ENCODE measurements at regions not wholly inside any gene's neighbourhood (a gene's known extent, or its start where the extent isn't known, plus 50 kb on each side); places are given as distances from the start of the nearest gene placed in this dataset.

GRCh38 chr11:70509476-70509875 lies 111.1 kb downstream of the CTTN start:
- H3K36me3 Mint-ChIP-seq (ENCODE audit: low read depth) = no peaks in the 10 kb centered on the region
- intact Hi-C loops (cut with micrococcal nuclease) = no loop called here
- no peak overlapping the region for H3K4me3 Mint-ChIP-seq
- H3K27ac Mint-ChIP-seq = no peak overlapping the region
- POLR2A ChIA-PET = interaction anchor here (0.6 kb wide), 1 partner anchor 1525 kb away, joined by 5 read pairs; no protein-coding TSS in a partner anchor
- ATAC-seq (ENCODE audit: low read depth) = no peak
- DNase-seq = no peak
- no peaks in the 10 kb centered on the region for H3K4me1 Mint-ChIP-seq
- H3K27me3 Mint-ChIP-seq = no peaks in the 10 kb centered on the region
- CTCF ChIA-PET = no interaction called here
- peaks cover 24% of the 10 kb centered on the region for H3K9me3 Mint-ChIP-seq
- no peak for TF ChIP-seq CTCF (IDR thresholded peaks at IDR 0.05)

- intact Hi-C loops (cut with micrococcal nuclease) = no loop called here
- H3K4me1 Mint-ChIP-seq = no peaks in the 10 kb centered on the region
- ChIA-PET CTCF (no interaction called here), POLR2A (no interaction called here)
- H3K27me3 Mint-ChIP-seq = no peaks in the 10 kb centered on the region
- DNase-seq = no peak
- no peak overlapping the region for H3K4me3 Mint-ChIP-seq
- TF ChIP-seq CTCF (IDR thresholded peaks at IDR 0.05) = no peak
- H3K27ac Mint-ChIP-seq = no peak overlapping the region
- no peak for ATAC-seq (ENCODE audit: low read depth)
- H3K36me3 Mint-ChIP-seq (ENCODE audit: low read depth) = no peaks in the 10 kb centered on the region
- peaks cover 28% of the 10 kb centered on the region for H3K9me3 Mint-ChIP-seq
Measured at GRCh38 chr11:70510106-70510505, 111.8 kb downstream of the CTTN start.

- Mint-ChIP-seq H3K27ac (no peak overlapping the region), H3K4me1 (no peaks in the 10 kb centered on the region), H3K27me3 (no peaks in the 10 kb centered on the region), H3K9me3 (peaks cover 28% of the 10 kb centered on the region), H3K36me3 (ENCODE audit: low read depth) (no peaks in the 10 kb centered on the region), H3K4me3 (no peak overlapping the region)
- no peak for ATAC-seq (ENCODE audit: low read depth)
- no peak for DNase-seq
- ChIA-PET POLR2A (no interaction called here), CTCF (no interaction called here)
- TF ChIP-seq CTCF (IDR thresholded peaks at IDR 0.05) = no peak
- intact Hi-C loops (cut with micrococcal nuclease) = no loop called here
Measured at GRCh38 chr11:70510571-70510970, 112.2 kb downstream of the CTTN start.

- Mint-ChIP-seq H3K36me3 (ENCODE audit: low read depth) (no peaks in the 10 kb centered on the region), H3K27ac (no peak overlapping the region), H3K27me3 (peaks cover 2% of the 10 kb centered on the region), H3K4me1 (no peaks in the 10 kb centered on the region), H3K9me3 (peaks cover 28% of the 10 kb centered on the region), H3K4me3 (no peak overlapping the region)
- DNase-seq (no peak), ATAC-seq (ENCODE audit: low read depth) (no peak)
- TF ChIP-seq CTCF (IDR thresholded peaks at IDR 0.05) = no peak
- intact Hi-C loops (cut with micrococcal nuclease) = no loop called here
- CTCF ChIA-PET = no interaction called here
- POLR2A ChIA-PET = no interaction called here
Measured at GRCh38 chr11:70511345-70511744, 113.0 kb downstream of the CTTN start.

- no peak for TF ChIP-seq CTCF (IDR thresholded peaks at IDR 0.05)
- Mint-ChIP-seq H3K4me1 (no peaks in the 10 kb centered on the region), H3K4me3 (no peak overlapping the region), H3K27ac (no peak overlapping the region), H3K27me3 (peaks cover 4% of the 10 kb centered on the region), H3K9me3 (peaks cover 29% of the 10 kb centered on the region), H3K36me3 (ENCODE audit: low read depth) (no peaks in the 10 kb centered on the region)
- ChIA-PET CTCF (no interaction called here), POLR2A (no interaction called here)
- intact Hi-C loops (cut with micrococcal nuclease) = no loop called here
- DNase-seq (no peak), ATAC-seq (ENCODE audit: low read depth) (no peak)
Measured at GRCh38 chr11:70512716-70513115, 114.4 kb downstream of the CTTN start.
